Stimulated activated CD8-positive, alpha-beta memory T cell treated with anti-CD3 and anti-CD28 coated beads, Interleukin-12 subunit alpha, Interleukin-12 subunit beta, amount 100 ng/mL, for 1 hour (primary cell): ENCODE measurements at regions not wholly inside any gene's neighbourhood (a gene's known extent, or its start where the extent isn't known, plus 50 kb on each side); places are given as distances from the start of the nearest gene placed in this dataset.

Experiments used
- DNase-seq: peaks from one replicate; pipeline ENCODE4 v3.0.0-alpha.2; 2020; ENCODE audit warnings: low read depth

DNA sequence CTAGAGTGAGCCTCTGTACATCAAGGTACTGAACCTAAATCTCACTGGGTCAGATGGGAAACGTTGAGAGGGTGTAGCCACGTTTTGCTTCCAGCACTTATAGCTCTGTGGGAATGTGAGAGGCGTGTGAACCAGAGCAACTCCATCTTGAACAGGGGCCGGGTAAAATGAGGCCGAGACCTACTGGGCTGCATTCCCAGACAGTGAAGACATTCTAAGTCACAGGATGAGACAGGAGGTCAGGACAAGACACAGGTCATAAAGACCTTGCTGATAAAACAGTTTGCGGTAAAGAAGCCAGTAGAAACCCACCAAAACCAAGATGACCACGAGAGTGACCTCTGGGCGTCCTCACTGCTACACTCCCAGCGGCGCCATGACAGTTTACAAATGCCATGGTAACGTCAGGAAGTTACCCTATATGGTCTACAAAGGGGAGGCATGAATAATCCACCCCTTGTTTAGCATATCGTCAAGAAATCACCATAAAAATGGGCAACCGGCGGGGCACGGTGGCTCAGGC lies 63.4 kb upstream of the NCOR2 start:
- DNase-seq: no peak

DNA sequence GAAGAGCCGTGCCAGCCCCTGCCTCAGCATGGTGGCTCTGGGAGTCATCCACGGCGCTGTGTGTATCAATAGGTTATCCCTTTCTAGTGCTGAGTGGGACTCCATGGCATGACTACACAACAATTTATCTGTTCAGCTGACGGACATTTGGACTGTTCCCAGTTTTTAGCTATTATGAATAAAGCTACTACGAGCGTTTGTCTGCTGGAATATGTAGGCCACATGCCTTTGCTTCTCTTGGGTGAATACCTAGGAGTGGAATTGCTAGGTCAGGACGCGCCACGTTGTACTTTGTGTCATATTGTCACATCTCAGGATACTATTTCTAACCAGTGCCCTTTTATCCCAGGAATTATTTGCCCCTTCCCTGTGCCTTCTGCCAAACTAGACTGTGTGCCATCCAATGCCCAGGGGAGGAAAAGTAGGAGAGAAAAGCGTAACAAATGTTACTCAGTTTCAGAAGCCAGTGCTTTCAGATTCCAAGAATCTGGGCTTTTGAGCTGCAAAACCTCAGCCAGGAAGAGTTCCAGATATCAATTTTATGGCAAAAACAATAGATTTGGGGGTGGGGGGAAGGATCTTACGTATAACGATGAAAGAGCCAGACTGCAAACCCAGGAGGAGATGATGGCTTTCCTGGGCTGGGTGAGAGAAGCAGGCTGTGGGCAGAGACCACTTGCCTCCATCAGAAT lies 62.5 kb upstream of the NCOR2 start:
- DNase-seq: no peak

DNA sequence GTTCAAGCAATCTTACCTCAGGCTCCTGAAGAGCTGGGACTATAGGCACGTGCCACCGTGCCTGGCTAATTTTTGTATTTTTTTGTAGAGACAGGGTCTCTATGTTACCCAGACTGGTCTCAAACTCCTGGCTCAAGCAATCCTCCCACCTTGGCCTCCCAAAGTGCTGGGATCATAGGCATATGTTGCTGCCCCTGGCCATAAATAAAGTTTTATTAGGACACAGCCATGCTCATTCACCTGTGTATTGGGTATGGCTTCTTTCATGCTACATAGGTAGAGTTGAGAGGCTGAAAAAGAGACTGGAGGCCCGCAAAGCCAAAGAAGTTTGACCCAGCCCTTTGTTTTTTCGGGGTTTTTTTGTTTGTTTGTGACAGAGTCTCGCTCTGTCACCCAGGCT lies 61.7 kb upstream of the NCOR2 start:
- no peak for DNase-seq

DNA sequence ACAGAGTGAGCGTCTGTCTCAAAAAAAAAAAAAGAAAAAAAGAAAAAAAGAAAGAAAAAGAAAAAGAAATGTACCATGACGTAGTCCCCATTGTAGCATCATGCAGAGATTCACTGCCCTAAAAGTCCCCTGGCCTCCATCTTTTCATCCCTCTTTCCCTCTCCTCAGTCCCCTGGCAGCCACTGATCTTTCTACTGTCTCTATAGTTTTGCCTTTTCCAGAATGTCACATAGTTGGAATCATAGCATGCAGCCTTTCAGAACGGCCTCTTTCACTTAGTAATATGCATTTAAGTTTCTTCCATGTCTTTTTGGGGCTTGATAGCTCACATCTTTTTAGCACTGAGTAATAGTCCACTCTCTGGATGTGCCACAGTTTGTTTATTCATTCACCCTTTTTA lies 60.5 kb upstream of the NCOR2 start:
- no peak for DNase-seq

DNA sequence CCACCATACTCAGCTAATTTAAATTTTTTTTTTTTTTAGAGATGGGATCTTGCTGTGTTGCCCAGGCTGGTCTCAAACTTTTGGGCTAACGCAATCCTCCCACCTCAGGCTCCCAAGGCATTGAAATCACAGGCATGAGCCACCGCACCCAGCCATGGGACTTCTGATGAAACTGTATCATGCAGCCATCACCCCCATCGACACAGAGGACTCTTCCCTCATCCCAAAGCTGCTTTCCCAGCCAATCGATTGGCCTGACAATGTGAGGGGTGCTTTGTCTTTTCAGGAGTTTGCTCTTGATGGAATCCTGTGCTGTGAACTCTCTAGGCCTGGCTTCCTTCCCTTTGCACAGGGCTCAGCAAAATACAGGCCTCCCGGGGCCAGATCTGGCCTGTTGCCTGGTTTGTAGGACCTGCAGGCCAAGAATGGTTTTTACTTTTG lies 59.6 kb upstream of the NCOR2 start:
- no peak for DNase-seq

DNA sequence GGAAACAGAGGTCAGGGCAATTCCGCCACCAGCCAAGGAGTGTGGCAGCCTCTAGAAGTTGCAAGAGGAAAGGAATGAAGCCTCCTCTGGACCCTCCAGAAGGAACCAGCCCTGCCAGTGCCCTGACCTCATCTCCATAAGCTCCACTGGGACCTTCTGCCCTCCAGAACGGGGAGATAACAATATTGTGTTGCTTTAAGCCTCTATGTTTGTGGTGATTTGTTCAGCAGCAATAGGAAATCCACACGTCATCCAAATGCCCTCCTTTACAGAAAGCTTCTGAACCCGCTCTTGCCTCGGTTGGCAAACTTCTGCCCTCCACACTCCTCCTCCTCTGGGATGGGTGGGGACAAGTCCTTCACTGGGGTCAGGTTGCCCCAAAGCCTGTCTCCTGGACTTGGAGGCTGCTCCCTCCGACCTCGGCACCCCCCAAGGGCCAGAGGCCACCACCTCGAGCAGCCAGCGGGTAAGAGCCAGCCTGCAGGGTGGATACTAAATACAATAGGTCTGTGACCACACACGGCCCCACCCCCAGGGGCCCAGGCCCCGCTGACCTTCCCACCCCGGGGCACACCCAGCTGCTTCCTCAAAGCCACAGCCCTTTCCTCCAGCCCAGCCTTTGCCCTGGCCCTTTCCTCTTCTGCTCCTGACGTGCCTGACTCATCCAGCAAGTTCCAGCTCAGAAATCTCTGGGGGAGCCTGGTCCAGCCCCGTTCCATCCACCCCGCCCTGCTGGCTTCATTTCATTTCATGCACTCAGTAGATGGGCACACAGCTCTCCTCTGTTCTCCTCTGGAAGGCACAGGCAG lies 58.7 kb upstream of the NCOR2 start:
- no peak for DNase-seq

DNA sequence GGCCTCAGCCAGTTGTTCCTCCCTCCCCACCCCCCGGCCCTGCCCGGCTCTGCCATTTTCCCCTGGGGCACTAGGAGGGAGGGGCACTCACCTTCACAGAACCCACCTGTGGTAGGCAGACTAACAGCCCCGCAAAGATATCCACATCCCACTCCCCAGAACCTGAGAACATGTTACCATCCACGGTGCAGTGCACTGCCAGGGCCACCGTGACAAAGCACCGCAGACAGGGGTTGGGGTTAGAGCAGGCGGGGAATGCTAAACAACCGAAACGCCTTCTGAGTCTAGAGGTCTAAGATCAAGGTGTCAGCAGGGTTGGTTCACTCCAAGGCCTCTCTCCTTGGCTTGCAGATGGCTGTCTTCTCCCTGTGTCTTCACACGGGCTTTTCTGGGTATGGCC lies 57.4 kb upstream of the NCOR2 start:
- DNase-seq: no peak

DNA sequence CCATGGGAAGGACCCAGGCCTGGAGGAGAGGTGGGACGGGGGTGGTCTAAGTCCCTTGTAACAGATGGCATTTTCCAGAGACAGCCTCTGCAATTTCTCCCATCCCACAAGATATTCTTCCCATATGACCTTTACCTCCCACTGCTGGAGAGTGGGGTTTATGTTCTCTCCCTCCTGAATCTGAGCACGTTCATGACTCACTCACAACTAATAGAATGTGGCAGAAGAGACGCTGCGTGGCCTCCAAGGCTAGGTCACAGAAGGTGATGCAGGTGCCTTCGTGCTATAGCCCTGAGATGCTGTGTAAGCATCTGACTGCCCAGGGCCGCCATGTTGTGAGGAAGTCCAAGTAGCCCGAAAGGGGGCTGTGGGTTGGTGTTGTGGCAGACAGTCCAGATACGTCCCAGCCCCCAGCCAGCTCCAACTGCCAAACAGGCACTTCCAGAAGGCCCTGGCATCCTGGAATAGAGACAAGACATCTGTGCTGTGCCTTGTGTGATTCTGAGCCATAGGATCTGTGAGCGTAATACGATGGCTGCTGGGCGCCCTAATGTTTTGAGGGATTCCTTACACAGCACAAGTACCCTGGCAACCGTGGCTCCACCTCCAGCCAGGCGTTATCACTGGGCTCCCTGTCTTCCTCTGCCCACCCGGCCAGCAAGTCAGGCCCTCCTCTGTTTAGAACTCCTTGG lies 56.1 kb upstream of the NCOR2 start:
- no peak for DNase-seq

DNA sequence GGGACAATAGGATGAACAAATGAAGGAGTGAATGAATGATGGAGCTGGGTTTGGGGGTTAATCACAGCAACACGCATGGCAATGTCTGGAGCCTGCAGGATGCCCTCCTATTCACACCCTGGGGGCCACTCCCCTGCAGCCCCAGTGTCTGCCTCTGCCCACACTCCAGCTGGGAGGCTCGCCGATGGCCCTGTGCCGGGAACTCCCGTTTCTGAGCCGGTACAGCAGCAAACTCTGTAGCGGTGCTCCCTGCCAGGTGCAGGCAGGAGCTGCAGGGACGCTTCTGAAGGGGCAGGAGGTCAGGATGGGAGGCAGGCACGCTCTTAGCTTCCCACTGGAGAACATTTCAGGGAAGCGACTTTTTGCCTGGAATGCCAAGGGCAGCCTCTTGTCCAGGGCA lies 55.4 kb upstream of the NCOR2 start:
- DNase-seq: no peak

DNA sequence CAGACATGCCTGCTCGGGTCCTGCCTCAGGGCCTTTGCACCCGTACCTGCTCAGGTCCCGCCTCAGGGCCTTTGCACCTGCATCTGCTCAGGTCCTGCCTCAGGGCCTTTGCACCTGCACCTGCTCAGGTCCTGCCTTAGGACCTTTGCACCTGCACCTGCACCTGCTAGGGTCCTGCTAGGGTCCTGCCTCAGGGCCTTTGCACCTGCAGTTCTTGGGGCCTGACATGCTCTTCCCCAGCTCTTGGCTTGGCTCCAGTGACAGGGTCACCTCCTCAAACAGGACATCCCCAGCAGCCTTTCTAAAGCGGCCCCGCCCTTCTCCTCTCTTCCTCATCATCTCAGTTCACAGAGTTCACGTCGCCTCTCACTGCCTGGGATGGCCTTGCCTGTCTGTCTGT lies 54.9 kb upstream of the NCOR2 start:
- no peak for DNase-seq

DNA sequence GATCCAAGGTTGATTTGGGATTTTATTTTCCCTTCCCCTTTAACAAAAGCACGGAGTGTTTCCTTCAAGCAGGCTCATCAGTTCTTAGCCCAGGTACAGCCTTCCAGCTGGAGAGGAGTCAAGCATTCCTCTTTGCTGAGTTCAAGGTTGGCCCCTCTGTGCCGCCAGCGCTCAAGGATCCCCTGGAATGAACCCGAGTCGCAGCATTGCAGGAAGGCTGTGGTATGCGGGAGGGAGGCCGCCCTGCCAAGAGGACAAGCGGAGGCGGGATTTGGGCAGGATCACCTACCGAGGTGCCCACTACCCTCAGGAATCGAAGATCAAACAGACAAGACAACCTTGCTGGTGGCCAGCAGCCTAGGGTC lies 53.9 kb upstream of the NCOR2 start:
- no peak for DNase-seq

DNA sequence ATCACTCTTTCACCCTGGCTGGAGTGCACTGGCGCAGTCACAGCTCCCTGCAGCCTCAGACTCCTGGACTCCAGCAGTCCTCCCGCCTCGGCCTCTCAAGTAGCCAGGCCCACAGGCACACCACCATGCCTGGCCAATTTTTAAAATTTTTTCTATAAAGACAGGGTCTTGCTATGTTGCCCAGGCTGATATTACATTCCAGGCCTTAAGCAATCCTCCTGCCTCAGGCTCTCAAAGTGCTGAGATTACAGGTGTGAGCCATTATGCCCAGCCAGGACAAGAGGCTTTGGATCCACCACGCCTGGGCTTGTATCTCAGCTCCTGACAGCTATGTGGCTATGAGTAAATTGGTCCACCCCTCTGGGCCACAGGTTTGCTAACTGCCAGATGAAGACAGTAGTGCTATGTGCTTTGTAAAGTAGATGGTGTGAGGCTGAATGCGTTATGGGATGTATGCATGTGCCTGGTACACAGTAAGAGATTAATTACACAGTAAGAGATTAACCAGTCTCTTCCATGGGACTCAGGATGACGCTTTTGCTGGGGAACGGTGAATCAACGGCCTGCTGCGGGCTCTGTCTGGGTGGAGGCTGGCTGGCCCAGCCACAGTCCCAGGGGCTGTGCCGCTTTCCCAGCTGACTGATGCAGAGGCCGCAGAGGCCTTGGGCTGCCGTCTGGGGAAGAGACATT lies 53.3 kb upstream of the NCOR2 start:
- DNase-seq: no peak

DNA sequence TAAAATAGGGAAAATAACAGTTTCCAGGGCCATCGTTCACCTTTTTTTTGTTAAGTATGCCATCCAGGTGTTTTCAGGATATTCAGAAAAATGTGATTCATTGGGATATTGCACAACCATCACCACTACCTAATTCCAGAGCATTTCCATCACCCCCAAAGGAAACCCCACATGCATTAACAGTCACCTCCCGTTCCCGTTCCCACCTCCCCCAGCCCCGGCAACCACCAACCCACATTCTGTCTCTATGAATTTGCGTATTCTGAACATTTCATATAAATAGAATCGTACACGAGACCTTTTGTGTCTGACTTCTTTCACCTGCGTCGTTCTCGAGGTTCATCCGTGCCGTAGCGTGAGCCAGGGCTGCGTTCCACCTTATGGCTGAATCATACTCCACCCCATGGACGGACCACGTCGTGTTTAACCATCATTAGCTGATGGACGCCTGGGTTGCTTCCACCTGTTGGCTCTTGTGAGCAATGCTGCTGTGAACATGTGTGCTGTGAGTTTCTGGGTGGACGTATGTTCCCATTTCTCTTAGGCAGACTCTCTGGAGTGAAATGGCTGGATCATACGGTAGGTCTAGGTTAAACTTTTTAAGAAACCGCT lies 51.0 kb upstream of the NCOR2 start:
- no peak for DNase-seq

DNA sequence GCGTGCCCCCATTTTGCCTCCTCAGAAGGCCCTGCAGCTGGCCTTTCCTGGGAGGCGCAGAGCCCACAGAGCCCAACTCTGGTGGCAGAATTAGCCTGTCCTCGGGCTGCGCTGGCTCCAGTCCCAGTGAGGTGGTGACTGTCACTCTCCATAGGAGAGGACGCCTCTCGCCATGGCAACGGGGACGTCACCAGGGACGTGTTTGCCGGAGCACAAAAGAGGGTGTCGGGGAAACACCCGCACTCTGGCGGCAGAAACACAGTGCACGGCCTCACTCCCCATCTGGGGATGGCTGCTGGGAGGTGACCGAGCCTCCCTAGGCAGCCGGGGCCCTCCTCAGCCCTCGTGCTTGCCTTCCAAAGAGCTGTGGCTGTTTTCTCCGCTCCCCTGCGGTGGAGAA lies 50.2 kb upstream of the NCOR2 start:
- no peak for DNase-seq
